BLaER1 treated with 17β-estradiol and CSF1 and Interleukin-3, amounts not matched to agents 10 nM and 100 nM (cell line): ENCODE measurements at regions not wholly inside any gene's neighbourhood (a gene's known extent, or its start where the extent isn't known, plus 50 kb on each side); places are given as distances from the start of the nearest gene placed in this dataset.

ENCODE experiments used
- H3K27ac ChIP-seq, 11 experiments: shearing (Covaris generic); formaldehyde crosslinking; 2 replicates each; pipeline ENCODE4 v1.8.1; 2022
- H3K27me3 ChIP-seq, 11 experiments: shearing (Covaris generic); formaldehyde crosslinking; 2 replicates each; pipeline ENCODE4 v1.8.1; 2022
- H3K36me3 ChIP-seq, 11 experiments: shearing (Covaris generic); formaldehyde crosslinking; 2 replicates each; pipeline ENCODE4 v1.8.1; 2022
- H3K4me1 ChIP-seq, 10 experiments: shearing (Covaris generic); formaldehyde crosslinking; 2 replicates each; pipeline ENCODE4 v1.8.1; 2022
- H3K4me2 ChIP-seq, 11 experiments: shearing (Covaris generic); formaldehyde crosslinking; 2 replicates each; pipeline ENCODE4 v1.8.1; 2022
- H3K4me3 ChIP-seq, 10 experiments: shearing (Covaris generic); formaldehyde crosslinking; 2 replicates each; pipeline ENCODE4 v1.8.1; 2022
- H3K9ac ChIP-seq, 11 experiments: shearing (Covaris generic); formaldehyde crosslinking; 2 replicates each; pipeline ENCODE4 v1.8.1; 2022
- H3K9me3 ChIP-seq, 11 experiments: shearing (Covaris generic); formaldehyde crosslinking; replicated peaks in 1 of 11; 2 replicates each; pipeline ENCODE4 v1.8.1; 2022
- H4K20me1 ChIP-seq, 11 experiments: shearing (Covaris generic); formaldehyde crosslinking; 2 replicates each; pipeline ENCODE4 v1.8.1; 2022
- Cebpa-rat ChIP-seq, 11 experiments: shearing (Covaris generic); IDR thresholded peaks; 2 replicates each; pipeline ENCODE4 v1.8.1; 2022

DNA sequence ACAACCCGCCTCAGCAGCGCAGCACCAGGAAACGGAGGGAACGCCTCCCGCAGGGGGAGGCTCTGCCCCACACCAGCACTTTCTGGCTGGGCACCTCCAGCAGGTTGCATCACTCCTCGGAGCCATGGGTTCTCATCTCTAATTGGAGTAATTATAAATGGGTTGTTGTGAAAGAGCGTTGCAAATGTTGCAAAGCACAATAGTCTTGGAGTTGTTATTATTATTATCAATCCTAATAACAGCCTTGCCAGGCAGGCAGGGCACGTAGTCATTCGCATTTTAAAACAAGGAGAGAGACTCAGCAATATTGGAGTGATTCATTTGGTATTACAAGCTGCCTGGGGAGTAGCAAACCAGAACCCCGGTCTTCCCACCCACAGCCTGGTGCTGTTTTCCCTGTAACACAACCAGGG lies 108.6 kb upstream of the GJB6 start:
- no peaks in the 10 kb centered on the region for H3K36me3 ChIP-seq
- no peaks in the 10 kb centered on the region for H4K20me1 ChIP-seq
- H3K4me1 ChIP-seq = peaks cover 0 to 26% (median 0%) of the 10 kb centered on the region in 10 experiments; a peak in 7 of 20 replicates
- H3K9me3 ChIP-seq = peaks cover 0 to 11% (median 0%) of the 10 kb centered on the region in 11 experiments; a peak in 5 of 22 replicates
- H3K4me3 ChIP-seq = no peak overlapping the region
- H3K27ac ChIP-seq = no peak overlapping the region
- H3K27me3 ChIP-seq = no peaks in the 10 kb centered on the region
- no peak overlapping the region for H3K4me2 ChIP-seq
- TF ChIP-seq Cebpa-rat (IDR thresholded peaks at IDR 0.05) = no peak
- H3K9ac ChIP-seq = no peak overlapping the region

DNA sequence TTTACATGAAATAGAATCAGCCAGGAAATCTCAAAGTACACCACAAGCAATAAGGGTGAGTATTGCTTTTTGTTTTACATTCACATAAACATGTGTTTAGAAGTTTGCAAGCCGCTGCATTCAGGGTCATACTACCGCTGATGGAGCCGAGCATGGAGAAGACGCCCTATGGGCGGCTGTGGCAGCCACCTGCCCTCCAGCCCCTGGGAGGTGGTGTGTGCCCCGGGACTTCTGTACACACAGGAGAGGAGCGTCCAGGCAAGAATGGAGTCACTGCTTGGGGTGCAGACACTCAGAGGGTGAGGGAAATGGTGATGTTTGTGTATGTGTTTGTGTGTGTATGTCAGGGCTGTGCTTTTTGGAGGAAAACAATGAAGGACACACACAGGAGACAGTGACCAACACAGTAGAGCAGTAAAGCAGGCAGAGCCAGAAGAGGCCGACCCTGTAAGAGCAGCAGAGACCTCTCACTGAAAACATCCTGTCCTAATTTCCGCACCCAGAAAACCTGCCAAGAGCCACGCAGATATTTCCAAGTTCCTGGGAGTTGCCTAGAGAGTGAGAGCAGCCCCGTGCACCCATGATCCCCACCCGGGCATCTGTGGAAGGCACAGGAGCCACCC lies 108.1 kb upstream of the GJB6 start:
- Histone ChIP-seq H3K9me3 (peaks cover 0 to 11% (median 0%) of the 10 kb centered on the region in 11 experiments; a peak in 5 of 22 replicates), H3K27ac (no peak overlapping the region), H3K9ac (no peak overlapping the region), H4K20me1 (no peaks in the 10 kb centered on the region), H3K36me3 (no peaks in the 10 kb centered on the region), H3K4me1 (peaks cover 0 to 26% (median 0%) of the 10 kb centered on the region in 10 experiments; a peak in 7 of 20 replicates), H3K27me3 (no peaks in the 10 kb centered on the region), H3K4me3 (no peak overlapping the region), H3K4me2 (no peak overlapping the region)
- TF ChIP-seq Cebpa-rat (IDR thresholded peaks at IDR 0.05) = no peak

DNA sequence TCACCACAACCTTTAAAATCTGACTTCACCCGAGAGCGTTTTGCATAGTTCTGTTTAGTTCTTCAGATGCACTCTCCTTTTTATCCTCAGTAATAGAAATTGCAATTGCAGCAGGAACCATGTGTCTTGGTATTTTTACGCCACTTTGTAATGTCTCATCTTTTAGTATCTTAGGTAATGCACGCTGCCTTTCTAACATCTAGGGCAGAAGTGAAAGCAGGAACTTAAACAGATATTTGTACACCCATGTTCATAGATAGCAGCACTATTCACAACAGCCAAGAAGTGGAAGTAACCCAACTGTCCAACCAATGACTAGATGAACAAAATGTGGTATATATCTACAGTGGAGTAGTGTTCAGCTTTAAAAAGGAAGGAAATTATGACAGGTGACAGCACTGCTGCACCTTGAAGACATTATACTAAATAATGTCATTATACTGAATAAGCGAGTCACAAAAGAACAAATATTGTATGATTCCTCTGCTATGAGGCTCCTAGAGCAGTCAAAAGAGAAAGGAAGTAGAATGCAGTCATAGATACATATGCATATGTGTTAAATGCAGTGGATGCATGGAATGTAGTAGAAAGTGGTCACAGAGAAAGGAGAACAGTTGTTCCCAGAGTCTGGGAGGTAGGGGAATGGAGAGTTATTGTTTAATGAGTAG lies 105.9 kb upstream of the GJB6 start:
- no peak overlapping the region for H3K9ac ChIP-seq
- peak overlapping the region in 1 of 11 experiments; percentile 25; a peak in 2 of 22 replicates for H3K27ac ChIP-seq
- H3K4me1 ChIP-seq = peaks cover 0 to 27% (median 4%) of the 10 kb centered on the region in 10 experiments; a peak in 11 of 20 replicates
- no peaks in the 10 kb centered on the region for H3K36me3 ChIP-seq
- H3K4me3 ChIP-seq = no peak overlapping the region
- no peak for TF ChIP-seq Cebpa-rat (IDR thresholded peaks at IDR 0.05)
- H3K27me3 ChIP-seq = no peaks in the 10 kb centered on the region
- peaks cover 0 to 2% (median 0%) of the 10 kb centered on the region in 11 experiments; a peak in 1 of 22 replicates for H3K9me3 ChIP-seq
- H3K4me2 ChIP-seq = peak overlapping the region in 3 of 11 experiments; percentile 12 to 69 (median 27); a peak in 5 of 22 replicates
- no peaks in the 10 kb centered on the region for H4K20me1 ChIP-seq

DNA sequence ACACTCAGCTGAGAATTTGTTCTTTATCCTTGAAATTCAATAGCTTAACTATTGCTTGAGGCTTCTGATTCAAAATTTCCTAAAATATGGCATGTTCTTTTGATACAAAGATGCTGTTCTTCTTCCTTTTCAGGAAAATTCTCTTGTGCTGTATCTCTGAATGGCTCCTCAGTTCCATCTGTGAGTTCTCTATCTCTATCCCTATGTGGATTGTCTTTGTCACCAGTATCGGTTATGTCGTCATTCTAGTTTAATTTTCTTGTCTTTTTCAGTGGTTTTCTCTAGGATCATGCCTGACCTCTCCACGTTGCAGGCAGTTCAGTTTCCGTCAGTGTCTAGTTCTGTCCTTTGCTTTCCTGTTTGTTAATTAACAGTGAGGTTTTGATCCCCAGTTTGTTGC lies 104.6 kb upstream of the GJB6 start:
- Histone ChIP-seq H3K9me3 (no peaks in the 10 kb centered on the region), H3K4me2 (no peak overlapping the region), H3K4me1 (peaks cover 0 to 27% (median 4%) of the 10 kb centered on the region in 10 experiments; a peak in 12 of 20 replicates), H3K36me3 (no peaks in the 10 kb centered on the region), H3K9ac (no peak overlapping the region), H3K27me3 (no peaks in the 10 kb centered on the region), H3K27ac (no peak overlapping the region), H4K20me1 (no peaks in the 10 kb centered on the region), H3K4me3 (no peak overlapping the region)
- no peak for TF ChIP-seq Cebpa-rat (IDR thresholded peaks at IDR 0.05)

DNA sequence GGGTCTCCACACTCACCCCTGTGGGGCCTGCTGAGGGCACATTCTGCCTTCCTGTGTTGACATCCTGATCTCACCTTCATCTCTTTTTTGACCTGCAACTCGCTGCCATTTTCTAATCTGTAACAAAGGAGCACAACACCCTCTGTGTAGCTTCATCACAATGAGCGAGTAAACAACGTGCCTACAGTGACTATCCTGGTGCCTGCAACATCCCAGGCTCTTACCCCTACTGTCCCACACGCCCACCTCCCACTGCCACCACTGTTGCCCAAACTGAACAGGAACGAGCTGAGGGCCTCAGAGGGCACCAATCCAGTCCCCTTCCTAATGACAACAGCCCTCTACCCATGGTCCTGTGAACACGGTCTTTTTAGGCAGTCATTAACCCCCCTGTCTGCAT lies 102.2 kb upstream of the GJB6 start:
- H3K9ac ChIP-seq = no peak overlapping the region
- H3K27ac ChIP-seq = no peak overlapping the region
- H3K36me3 ChIP-seq = no peaks in the 10 kb centered on the region

DNA sequence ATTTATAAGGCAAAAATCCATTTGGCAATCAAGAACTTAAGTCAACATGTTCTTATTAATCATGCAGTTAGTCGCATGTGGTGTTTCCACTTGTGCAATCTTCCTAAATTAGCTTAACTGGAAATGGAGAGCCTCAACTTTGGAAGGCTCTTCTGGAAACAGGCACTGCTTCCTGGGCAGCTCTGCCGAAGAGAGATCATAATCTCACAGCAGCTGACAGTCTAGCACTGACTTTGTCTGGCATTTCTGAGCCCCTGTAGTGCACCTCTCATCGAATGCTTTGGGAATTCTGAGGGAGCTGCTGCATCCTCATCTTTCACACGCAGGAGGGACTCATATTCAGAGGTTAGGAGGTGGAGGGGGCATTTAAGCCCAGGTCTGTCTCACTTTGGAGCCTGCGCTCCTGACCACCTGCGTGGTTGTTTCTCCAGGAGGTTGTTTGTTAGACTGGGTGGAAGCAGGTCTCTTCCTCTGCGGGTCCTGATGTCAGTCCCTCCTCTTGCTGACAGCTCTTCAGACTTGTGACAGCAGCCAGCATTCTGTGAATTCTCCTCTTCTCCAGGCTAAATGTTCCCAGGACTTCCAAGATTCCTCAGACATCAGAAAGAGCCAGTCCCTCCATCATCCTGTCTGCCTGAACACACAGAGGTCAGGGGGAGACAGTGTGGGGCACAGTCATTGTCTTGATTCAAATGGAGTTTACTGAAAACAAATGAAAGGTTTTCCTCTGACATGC lies 100.4 kb upstream of the GJB6 start:
- no peak overlapping the region for H3K4me2 ChIP-seq
- no peaks in the 10 kb centered on the region for H3K36me3 ChIP-seq
- no peaks in the 10 kb centered on the region for H3K27me3 ChIP-seq
- peaks cover 0 to 12% (median 4%) of the 10 kb centered on the region in 10 experiments; a peak in 10 of 20 replicates for H3K4me1 ChIP-seq
- no peak for TF ChIP-seq Cebpa-rat (IDR thresholded peaks at IDR 0.05)
- no peaks in the 10 kb centered on the region for H4K20me1 ChIP-seq
- peaks cover 0 to 5% (median 3%) of the 10 kb centered on the region in 11 experiments; a peak in 13 of 22 replicates for H3K9me3 ChIP-seq
- no peak overlapping the region for H3K27ac ChIP-seq
- no peak overlapping the region for H3K4me3 ChIP-seq
- no peak overlapping the region for H3K9ac ChIP-seq

More for the DNA sequence above, 102.2 kb upstream of the GJB6 start:
- TF ChIP-seq Cebpa-rat (IDR thresholded peaks at IDR 0.05) = no peak
- Histone ChIP-seq H3K4me2 (no peak overlapping the region), H3K4me1 (peaks cover 0 to 22% (median 4%) of the 10 kb centered on the region in 10 experiments; a peak in 12 of 20 replicates), H3K4me3 (no peak overlapping the region), H4K20me1 (no peaks in the 10 kb centered on the region), H3K9me3 (no peaks in the 10 kb centered on the region), H3K27me3 (no peaks in the 10 kb centered on the region)

DNA sequence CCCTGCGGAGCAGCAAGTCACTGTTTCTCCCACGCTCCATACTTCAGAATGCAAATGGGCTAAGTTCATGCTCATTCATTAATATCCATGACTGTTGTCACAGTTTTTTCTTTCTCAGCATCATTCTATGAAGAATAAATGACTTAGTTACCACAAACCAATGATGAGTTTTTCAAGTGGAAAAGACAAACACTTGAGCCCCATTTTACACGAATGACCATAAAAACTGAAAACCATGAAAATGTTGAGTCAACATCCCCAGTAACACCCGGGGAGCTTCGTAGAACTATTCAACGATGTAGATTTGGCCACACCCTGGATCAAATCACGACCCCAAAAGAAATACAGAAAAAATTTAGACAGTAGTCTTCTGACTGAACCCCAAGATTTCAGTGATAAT lies 99.8 kb upstream of the GJB6 start:
- Histone ChIP-seq H3K4me2 (no peak overlapping the region), H3K9ac (no peak overlapping the region), H3K27me3 (no peaks in the 10 kb centered on the region), H3K9me3 (peaks cover under 1 to 10% (median 9%) of the 10 kb centered on the region in 11 experiments; a peak in 19 of 22 replicates), H3K27ac (no peak overlapping the region), H3K4me1 (peaks cover 0 to 12% (median 0%) of the 10 kb centered on the region in 10 experiments; a peak in 8 of 20 replicates), H3K36me3 (no peaks in the 10 kb centered on the region), H3K4me3 (no peak overlapping the region), H4K20me1 (no peaks in the 10 kb centered on the region)
- no peak for TF ChIP-seq Cebpa-rat (IDR thresholded peaks at IDR 0.05)

DNA sequence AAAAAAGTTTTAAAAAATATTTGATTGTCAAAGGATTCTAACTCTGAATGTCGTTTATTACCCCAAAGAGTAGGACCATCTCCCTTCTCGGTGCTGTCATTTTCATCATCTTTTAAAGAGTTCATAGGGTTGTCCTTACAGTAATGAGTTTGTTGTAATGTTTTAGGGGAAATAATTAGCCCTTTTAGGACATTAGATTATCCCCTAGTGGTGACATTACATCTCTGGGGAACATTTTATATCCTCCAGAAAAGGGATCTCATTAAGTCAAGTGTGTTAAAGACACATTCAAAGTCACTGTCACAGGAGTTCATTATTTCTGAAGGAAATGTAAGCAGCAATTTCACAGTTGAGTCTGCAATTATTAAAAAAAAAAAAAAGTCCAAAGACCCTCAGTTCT lies 99.3 kb upstream of the GJB6 start:
- no peak for TF ChIP-seq Cebpa-rat (IDR thresholded peaks at IDR 0.05)
- no peak overlapping the region for H3K9ac ChIP-seq
- no peak overlapping the region for H3K4me3 ChIP-seq
- H3K27me3 ChIP-seq = no peaks in the 10 kb centered on the region
- peaks cover 6 to 16% (median 14%) of the 10 kb centered on the region in 11 experiments for H3K9me3 ChIP-seq
- H4K20me1 ChIP-seq = no peaks in the 10 kb centered on the region
- no peak overlapping the region for H3K4me2 ChIP-seq
- no peak overlapping the region for H3K27ac ChIP-seq
- H3K36me3 ChIP-seq = no peaks in the 10 kb centered on the region
- peaks cover 0 to 12% (median 0%) of the 10 kb centered on the region in 10 experiments; a peak in 8 of 20 replicates for H3K4me1 ChIP-seq

DNA sequence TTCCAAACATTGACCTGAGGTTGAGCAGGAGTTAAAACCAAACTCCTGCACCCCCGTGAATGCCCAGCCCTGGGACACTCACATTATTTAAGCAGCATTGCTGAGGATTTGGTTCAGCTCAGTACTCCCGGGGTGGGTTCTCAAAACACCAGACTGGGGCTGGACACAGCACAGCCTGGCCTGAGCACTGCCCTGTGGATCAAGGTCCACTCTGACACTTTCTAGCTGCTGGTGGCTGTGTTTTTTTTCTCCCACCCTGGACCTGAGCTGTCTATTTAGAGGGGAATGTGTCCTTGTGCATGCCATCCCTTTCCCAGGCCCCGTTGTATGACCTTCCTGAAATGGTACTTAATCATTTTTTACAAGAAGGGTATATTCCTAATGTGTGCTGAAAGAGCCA lies 94.7 kb upstream of the GJB6 start:
- Histone ChIP-seq H4K20me1 (no peaks in the 10 kb centered on the region), H3K9ac (no peak overlapping the region), H3K4me2 (no peak overlapping the region), H3K4me3 (no peak overlapping the region), H3K9me3 (peaks cover 24 to 38% (median 37%) of the 10 kb centered on the region in 11 experiments), H3K36me3 (no peaks in the 10 kb centered on the region), H3K27me3 (no peaks in the 10 kb centered on the region), H3K27ac (no peak overlapping the region), H3K4me1 (peaks cover 0 to 8% (median 0%) of the 10 kb centered on the region in 10 experiments; a peak in 3 of 20 replicates)
- no peak for TF ChIP-seq Cebpa-rat (IDR thresholded peaks at IDR 0.05)
